ENCODE measurements at regions not wholly inside any gene's neighbourhood (a gene's known extent, or its start where the extent isn't known, plus 50 kb on each side); places are given as distances from the start of the nearest gene placed in this dataset.
"Not testable (repeated sequence)": the region's sequence is repeated elsewhere in the genome, so short reads cannot be mapped to it uniquely, and the experiment has no call there.

- DNase-seq: no peak
Observed at GRCh38 chr2:236632295-236633218, 62.9 kb downstream of the ACKR3 start.

DNA sequence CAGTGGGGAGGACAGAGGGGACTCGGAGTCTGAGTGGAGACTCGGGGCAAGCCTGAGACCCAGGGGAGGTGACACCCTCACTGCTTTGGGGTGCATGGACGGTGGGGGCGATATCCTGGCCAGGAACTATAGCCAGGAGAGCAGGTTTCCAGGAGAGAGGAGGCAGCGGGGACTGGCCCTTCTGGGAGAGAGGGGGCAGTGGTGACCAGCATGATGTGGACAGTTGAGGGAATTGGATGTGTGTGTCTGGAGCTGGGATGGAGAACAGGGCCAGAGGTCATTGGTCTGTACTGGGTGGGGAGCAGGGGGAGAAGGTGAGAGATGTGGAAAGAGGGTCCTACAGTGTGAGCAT is 63.6 kb downstream of the ACKR3 start:
- no peak for DNase-seq

- DNase-seq: no peak
Observed at GRCh38 chr2:236633775-236634560, 64.3 kb downstream of the ACKR3 start.

- DNase-seq: no peak
Observed at GRCh38 chr2:236636261-236636660, 66.6 kb downstream of the ACKR3 start.

GRCh38 chr2:236636714-236637470 is 67.3 kb downstream of the ACKR3 start:
- no peak for DNase-seq

DNA sequence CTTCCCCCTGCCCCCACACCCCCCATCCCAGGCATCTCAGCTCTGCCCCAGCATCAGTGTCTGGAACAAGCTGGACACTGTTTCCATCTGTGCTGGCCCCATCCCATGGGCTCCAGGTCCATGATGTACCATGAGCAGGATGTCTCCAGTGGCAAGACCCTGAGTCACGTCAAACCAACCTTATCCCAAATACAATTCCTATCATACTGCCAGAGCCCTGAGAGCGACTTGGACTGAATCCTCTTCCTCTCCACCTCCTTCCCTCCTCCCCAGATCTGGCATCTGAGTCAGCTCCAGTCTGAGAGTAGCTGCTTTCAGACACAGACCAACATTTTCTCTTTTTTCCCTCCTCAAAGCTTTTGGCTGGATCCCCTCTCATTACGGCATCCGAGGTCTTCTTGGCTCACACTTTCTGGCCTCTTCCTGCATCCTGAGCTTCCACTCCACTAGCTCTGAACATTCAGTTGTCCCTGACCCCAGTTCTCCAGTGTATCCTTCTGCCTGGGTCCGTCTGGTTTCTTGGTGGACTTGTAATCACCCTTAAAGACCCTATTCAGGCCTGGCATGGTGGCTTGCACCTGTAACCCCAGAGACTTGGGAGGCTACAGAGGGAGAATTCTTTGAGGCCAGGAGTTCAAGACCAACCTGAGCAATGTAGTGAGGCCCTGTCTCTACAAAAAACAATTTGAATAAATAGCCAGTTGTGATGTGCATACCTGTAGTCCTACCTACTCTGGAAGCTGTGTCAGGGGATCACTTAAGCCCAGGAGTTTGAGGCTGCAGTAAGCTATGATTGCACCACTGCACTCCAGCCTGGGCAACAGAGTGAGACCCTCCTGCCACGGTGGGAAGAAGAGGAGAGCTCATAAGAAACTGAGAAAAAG is 68.3 kb downstream of the ACKR3 start:
- DNase-seq: no peak

GRCh38 chr2:236638707-236639106 is 69.1 kb downstream of the ACKR3 start:
- no peak for DNase-seq

- DNase-seq: no peak
Observed at GRCh38 chr2:236639461-236640235, 70.0 kb downstream of the ACKR3 start.

GRCh38 chr2:236641051-236641726 is 71.6 kb downstream of the ACKR3 start:
- DNase-seq: no peak

GRCh38 chr2:236642125-236642524 is 72.5 kb downstream of the ACKR3 start:
- no peak for DNase-seq

DNA sequence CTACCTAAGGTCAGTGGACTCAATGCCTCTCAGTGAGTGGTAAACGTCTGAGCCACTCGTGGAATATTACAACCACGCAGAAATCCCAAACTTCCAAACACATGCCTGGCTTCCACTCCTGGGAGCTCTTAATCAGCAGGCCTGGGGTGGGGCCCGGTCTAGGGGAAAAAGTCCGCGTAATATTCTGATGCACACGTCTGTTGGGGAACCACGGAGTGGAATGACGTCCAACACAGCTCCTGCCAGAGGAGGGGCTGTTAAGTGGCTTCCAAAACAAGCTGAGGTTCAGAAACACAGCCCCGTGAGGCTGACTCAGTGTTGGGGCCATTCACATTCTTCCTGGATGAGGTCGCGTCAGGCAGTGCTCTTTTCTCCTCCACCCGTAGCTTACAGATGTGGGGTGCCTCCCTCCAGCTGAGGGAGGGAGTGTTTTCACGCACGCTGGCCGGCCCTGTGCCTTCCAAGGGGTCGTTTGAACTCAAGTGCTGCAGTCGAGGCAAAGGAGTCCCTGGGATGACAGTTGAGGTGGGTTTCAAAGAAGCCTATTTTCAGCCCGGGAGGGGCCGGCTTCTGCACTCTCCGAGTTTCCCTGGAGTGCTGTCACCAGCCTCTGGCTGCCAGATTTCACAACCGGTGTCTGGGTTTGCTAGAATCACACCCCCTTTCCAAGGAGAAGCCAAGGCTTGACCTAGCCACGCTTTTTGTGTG is 73.1 kb downstream of the ACKR3 start:
- DNase-seq: peak; percentile 29

DNA sequence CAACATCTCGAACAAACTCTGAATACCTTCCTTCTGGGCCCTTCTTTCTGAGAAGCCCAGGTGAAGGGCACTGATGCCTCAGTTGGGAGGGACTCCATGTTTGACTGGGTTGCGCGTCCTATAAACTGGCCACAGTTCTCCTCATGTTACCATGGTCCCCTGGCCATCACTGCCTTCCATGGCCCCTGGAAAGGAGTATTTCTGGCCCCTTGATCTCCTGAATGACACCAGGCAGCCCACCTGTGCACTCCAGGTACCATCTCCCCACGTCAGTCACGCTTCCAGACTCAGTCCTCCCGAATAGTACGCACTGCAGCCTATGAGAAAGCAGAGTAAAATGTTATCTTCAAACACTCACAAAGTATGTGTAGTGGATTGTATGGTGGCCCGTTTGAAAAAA is 73.9 kb downstream of the ACKR3 start:
- DNase-seq: no peak

GRCh38 chr2:236644067-236644466 is 74.4 kb downstream of the ACKR3 start:
- DNase-seq: no peak

DNA sequence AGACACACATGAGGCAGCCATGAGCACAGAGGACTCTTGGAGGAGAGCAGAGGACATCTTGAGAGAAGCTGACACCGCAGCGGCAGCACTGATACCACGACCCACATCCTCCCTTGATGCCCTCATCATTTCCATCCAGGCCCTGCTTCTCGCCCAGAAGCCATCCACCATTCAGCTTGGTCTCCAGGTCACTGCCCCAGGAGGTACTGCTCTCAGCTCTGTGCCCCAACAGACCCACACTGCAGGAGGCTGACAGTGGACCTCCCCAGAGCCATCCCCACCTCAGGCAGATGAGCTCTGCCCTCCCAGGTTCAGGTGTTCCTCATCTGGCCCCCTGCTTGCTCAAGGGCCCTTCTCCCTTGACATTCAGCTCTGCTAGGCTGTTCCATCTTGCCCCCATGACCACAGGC is 74.9 kb downstream of the ACKR3 start:
- DNase-seq: no peak

- not testable (repeated sequence) for DNase-seq
Observed at GRCh38 chr2:236645141-236645540, 75.5 kb downstream of the ACKR3 start.

DNA sequence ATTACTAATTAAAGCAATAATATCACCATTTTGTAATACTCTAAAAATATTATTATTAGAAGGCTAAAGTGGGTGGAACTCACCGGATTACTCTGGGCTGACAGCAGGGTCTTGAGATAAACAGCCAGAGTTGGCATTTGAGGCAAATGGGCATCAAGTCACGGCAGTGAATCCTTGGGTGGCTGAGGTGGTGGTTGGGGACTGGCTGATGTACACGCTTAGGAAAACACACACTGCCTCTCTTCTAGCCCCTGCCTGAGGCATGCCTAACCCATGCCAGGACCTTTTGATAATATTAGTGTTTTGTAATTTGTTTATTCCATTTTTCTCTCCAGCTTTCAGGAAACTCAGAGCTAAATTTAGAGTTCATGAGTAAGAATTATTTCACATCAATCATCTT is 76.8 kb downstream of the ACKR3 start:
- no peak for DNase-seq

- no peak for DNase-seq
Observed at GRCh38 chr2:236646871-236647270, 77.2 kb downstream of the ACKR3 start.

- DNase-seq: no peak
Observed at GRCh38 chr2:236647621-236648020, 78.0 kb downstream of the ACKR3 start.

GRCh38 chr2:236653863-236654262 is 84.2 kb downstream of the ACKR3 start:
- DNase-seq: no peak

- no peak for DNase-seq
Observed at GRCh38 chr2:236654496-236654895, 84.9 kb downstream of the ACKR3 start.
